ENCODE measurements at regions not wholly inside any gene's neighbourhood (a gene's known extent, or its start where the extent isn't known, plus 50 kb on each side); places are given as distances from the start of the nearest gene placed in this dataset.

DNA sequence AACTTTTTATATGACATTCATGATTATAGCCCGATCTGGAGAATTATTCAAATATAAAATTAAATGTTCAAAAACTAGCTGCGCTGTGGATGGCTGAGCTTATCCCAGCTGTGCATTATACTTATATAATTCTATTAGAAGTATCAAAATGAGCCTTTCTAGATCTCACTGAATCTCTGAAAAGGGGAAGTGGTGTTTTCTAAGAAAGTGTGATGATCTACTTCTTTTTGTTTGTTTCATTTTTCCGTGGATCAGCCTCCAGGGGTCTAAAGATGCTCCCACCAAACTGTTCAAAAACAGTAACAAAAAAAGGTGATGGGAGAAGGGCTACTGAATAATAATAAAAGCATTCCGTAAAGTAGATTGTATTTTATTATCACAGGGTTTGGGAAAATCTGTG lies 411.3 kb upstream of the PSMD7 start:
- H3K36me3 ChIP-seq (ENCODE audit: insufficient read depth, low read length), result no peaks in the 10 kb centered on the region
- TF ChIP-seq EZH2 (IDR thresholded peaks at IDR 0.05; ENCODE audit: borderline replicate concordance, low read length), result no peak
- TF ChIP-seq, protein P1, sequence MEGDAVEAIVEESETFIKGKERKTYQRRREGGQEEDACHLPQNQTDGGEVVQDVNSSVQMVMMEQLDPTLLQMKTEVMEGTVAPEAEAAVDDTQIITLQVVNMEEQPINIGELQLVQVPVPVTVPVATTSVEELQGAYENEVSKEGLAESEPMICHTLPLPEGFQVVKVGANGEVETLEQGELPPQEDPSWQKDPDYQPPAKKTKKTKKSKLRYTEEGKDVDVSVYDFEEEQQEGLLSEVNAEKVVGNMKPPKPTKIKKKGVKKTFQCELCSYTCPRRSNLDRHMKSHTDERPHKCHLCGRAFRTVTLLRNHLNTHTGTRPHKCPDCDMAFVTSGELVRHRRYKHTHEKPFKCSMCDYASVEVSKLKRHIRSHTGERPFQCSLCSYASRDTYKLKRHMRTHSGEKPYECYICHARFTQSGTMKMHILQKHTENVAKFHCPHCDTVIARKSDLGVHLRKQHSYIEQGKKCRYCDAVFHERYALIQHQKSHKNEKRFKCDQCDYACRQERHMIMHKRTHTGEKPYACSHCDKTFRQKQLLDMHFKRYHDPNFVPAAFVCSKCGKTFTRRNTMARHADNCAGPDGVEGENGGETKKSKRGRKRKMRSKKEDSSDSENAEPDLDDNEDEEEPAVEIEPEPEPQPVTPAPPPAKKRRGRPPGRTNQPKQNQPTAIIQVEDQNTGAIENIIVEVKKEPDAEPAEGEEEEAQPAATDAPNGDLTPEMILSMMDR (IDR thresholded peaks at IDR 0.05; ENCODE audit: low read length), result no peak
- no peak overlapping the region for H2AFZ ChIP-seq (ENCODE audit: low read length)
- no peaks in the 10 kb centered on the region for H3K79me2 ChIP-seq (ENCODE audit: insufficient read depth, low read length)
- H4K20me1 ChIP-seq (ENCODE audit: insufficient read depth, low read length), result no peaks in the 10 kb centered on the region
- H3K4me2 ChIP-seq (ENCODE audit: low read length), result no peak overlapping the region
- H3K27me3 ChIP-seq (ENCODE audit: insufficient read depth, low read length), result no peaks in the 10 kb centered on the region
- no peak overlapping the region for H3K9ac ChIP-seq (ENCODE audit: low read length)
- H3F3A ChIP-seq (ENCODE audit: insufficient read depth, low read length), result no peaks in the 10 kb centered on the region
- no peaks in the 10 kb centered on the region for H3K4me1 ChIP-seq (ENCODE audit: insufficient read depth, low read length, severe bottlenecking)
- no peaks in the 10 kb centered on the region for H3K9me3 ChIP-seq (ENCODE audit: low read length)
- H3K27ac ChIP-seq (ENCODE audit: low read depth, low read length, poor library complexity, severe bottlenecking), result no peak overlapping the region
- H3K9me2 ChIP-seq (ENCODE audit: low read depth, low read length), result no peaks in the 10 kb centered on the region
- no peak overlapping the region for H3K4me3 ChIP-seq (ENCODE audit: low read depth, low read length, poor library complexity, severe bottlenecking)

DNA sequence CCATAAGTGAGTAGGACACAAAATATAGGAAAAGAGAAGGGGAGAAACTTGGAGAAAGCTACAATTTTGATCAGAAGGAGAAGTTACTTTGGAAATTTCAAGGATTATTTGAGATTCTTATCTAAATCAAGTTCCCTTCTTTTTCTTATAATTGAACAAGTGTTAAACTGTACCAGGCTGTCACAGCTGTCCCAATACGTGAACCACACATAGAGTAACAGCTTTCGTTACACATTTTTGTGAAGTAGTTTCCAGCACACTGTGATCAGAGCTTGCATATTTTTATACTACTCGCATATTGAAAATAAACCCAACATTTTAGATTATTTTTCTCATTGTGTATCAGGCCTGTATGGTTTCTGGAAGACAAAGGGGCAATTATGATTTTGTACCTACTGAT lies 412.8 kb upstream of the PSMD7 start:
- Histone ChIP-seq H3K36me3 (ENCODE audit: insufficient read depth, low read length) (no peaks in the 10 kb centered on the region), H4K20me1 (ENCODE audit: insufficient read depth, low read length) (no peaks in the 10 kb centered on the region), H3K4me1 (ENCODE audit: insufficient read depth, low read length, severe bottlenecking) (no peaks in the 10 kb centered on the region), H3K27ac (ENCODE audit: low read depth, low read length, poor library complexity, severe bottlenecking) (no peak overlapping the region), H3K4me2 (ENCODE audit: low read length) (no peak overlapping the region), H2AFZ (ENCODE audit: low read length) (no peak overlapping the region), H3F3A (ENCODE audit: insufficient read depth, low read length) (no peaks in the 10 kb centered on the region), H3K4me3 (ENCODE audit: low read depth, low read length, poor library complexity, severe bottlenecking) (no peak overlapping the region), H3K9ac (ENCODE audit: low read length) (no peak overlapping the region), H3K9me3 (ENCODE audit: low read length) (no peaks in the 10 kb centered on the region), H3K79me2 (ENCODE audit: insufficient read depth, low read length) (no peaks in the 10 kb centered on the region), H3K27me3 (ENCODE audit: insufficient read depth, low read length) (no peaks in the 10 kb centered on the region), H3K9me2 (ENCODE audit: low read depth, low read length) (no peaks in the 10 kb centered on the region)
- TF ChIP-seq, protein P1 (IDR thresholded peaks at IDR 0.05; ENCODE audit: low read length), result no peak
- no peak for TF ChIP-seq EZH2 (IDR thresholded peaks at IDR 0.05; ENCODE audit: borderline replicate concordance, low read length)

DNA sequence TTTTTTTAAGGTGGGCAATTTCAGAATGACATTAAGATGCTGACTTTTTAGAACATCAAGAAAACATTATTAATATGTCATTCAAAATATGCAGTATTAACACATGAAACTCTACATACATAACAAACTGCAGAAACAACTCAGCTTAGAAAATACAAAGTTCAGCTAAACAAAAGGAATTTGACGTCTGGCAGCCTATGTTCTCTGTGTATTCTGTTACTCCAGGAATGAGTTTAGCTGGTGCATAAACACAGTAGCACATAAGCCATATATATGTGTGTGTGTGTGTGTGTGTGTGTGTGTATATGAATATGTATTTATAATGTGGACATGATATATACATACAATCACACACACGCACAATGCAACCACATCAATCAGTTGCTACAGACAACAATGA lies 413.5 kb upstream of the PSMD7 start:
- no peaks in the 10 kb centered on the region for H4K20me1 ChIP-seq (ENCODE audit: insufficient read depth, low read length)
- no peaks in the 10 kb centered on the region for H3K27me3 ChIP-seq (ENCODE audit: insufficient read depth, low read length)
- H3K4me2 ChIP-seq (ENCODE audit: low read length), result no peak overlapping the region
- no peaks in the 10 kb centered on the region for H3F3A ChIP-seq (ENCODE audit: insufficient read depth, low read length)
- H3K79me2 ChIP-seq (ENCODE audit: insufficient read depth, low read length), result no peaks in the 10 kb centered on the region
- H3K4me3 ChIP-seq (ENCODE audit: low read depth, low read length, poor library complexity, severe bottlenecking), result no peak overlapping the region
- no peak overlapping the region for H3K27ac ChIP-seq (ENCODE audit: low read depth, low read length, poor library complexity, severe bottlenecking)
- no peaks in the 10 kb centered on the region for H3K36me3 ChIP-seq (ENCODE audit: insufficient read depth, low read length)
- H3K9me3 ChIP-seq (ENCODE audit: low read length), result no peaks in the 10 kb centered on the region
- no peak overlapping the region for H3K9ac ChIP-seq (ENCODE audit: low read length)
- H3K9me2 ChIP-seq (ENCODE audit: low read depth, low read length), result no peaks in the 10 kb centered on the region
- no peak for TF ChIP-seq EZH2 (IDR thresholded peaks at IDR 0.05; ENCODE audit: borderline replicate concordance, low read length)
- TF ChIP-seq, protein P1 (IDR thresholded peaks at IDR 0.05; ENCODE audit: low read length), result no peak
- H3K4me1 ChIP-seq (ENCODE audit: insufficient read depth, low read length, severe bottlenecking), result no peaks in the 10 kb centered on the region
- H2AFZ ChIP-seq (ENCODE audit: low read length), result no peak overlapping the region
